SK-N-SH (cell line): ENCODE measurements at regions not wholly inside any gene's neighbourhood (a gene's known extent, or its start where the extent isn't known, plus 50 kb on each side); places are given as distances from the start of the nearest gene placed in this dataset.

ENCODE experiments used
- CTCF ChIA-PET: fragments of 300-600, 350-600 bp; formaldehyde crosslinking; extraction: SDS; loops from one replicate; lab custom pipeline; 2021; lab: Yijun Ruan, JAX
- POLR2A ChIA-PET: fragments of 350-600 bp; sonication (Branson Sonifier 250); formaldehyde crosslinking; extraction: SDS; loops from one replicate; lab custom pipeline; 2020; ENCODE audit warnings: antibody characterized with exemption, inconsistent platforms; lab: Yijun Ruan, JAX
- DNase-seq: peaks from one replicate; pipeline ENCODE4 v3.0.0; 2012
- H2AFZ ChIP-seq: fragments of 200-600 bp; sonication (generic); 2 replicates; pipeline ENCODE4 v1.8.1; 2016; ENCODE audit warnings: antibody characterized with exemption, mild to moderate bottlenecking, low read depth
- H3F3A ChIP-seq: fragments of 200-600 bp; sonication (generic); replicated peaks from 2 replicates; pipeline ENCODE3; 2016; ENCODE audit warnings: antibody characterized with exemption, mild to moderate bottlenecking; ENCODE audit not compliant: insufficient read depth
- H3K27ac ChIP-seq, 2 experiments: fragments of 200-500 bp in 1 of 2; fragments of 200-600 bp in 1 of 2; sonication (Bioruptor generic) in 1 of 2; sonication (generic), shearing (Covaris generic) in 1 of 2; 2 replicates each; pipeline versions ENCODE4 v1.5.1 to v1.6.1; 2014 to 2016; ENCODE audit warnings: low read depth in 2 of 2, inconsistent platforms in 1 of 2, low read length in 1 of 2, mild to moderate bottlenecking in 1 of 2, mixed read lengths in 1 of 2
- H3K27me3 ChIP-seq: fragments of 200-600 bp; sonication (generic), shearing (Covaris generic); 2 replicates; pipeline ENCODE4 v1.6.1; 2016; ENCODE audit warnings: mixed run types; ENCODE audit not compliant: insufficient read depth
- H3K36me3 ChIP-seq, 2 experiments: fragments of 200-500 bp in 1 of 2; fragments of 200-600 bp in 1 of 2; sonication (Bioruptor generic) in 1 of 2; sonication (generic) in 1 of 2; replicated peaks in 1 of 2; 2 replicates each; pipeline versions ENCODE3 to v1.5.1; 2014 to 2016; ENCODE audit warnings: low read length in 1 of 2, mild to moderate bottlenecking in 1 of 2; ENCODE audit not compliant: insufficient read depth in 2 of 2, control insufficient read depth in 1 of 2
- H3K4me1 ChIP-seq, 2 experiments: fragments of 200-500 bp in 1 of 2; fragments of 200-600 bp in 1 of 2; sonication (Bioruptor generic) in 1 of 2; sonication (generic), shearing (Covaris generic) in 1 of 2; 2 replicates each; pipeline versions ENCODE4 v1.5.1 to v1.6.1; 2014 to 2016; ENCODE audit warnings: low read depth in 1 of 2, low read length in 1 of 2, mixed run types in 1 of 2; ENCODE audit not compliant: insufficient read depth in 2 of 2, control insufficient read depth in 1 of 2
- H3K4me2 ChIP-seq: fragments of 200-600 bp; sonication (generic), shearing (Covaris generic); 2 replicates; pipeline ENCODE4 v1.6.1; 2017; ENCODE audit warnings: mixed run types
- H3K4me3 ChIP-seq, 2 experiments: fragments of 200-500 bp in 1 of 2; fragments of 200-600 bp in 1 of 2; sonication (Bioruptor generic) in 1 of 2; sonication (generic), shearing (Covaris generic) in 1 of 2; 2 replicates each; pipeline versions ENCODE4 v1.5.1 to v1.8.1; 2014 to 2016; ENCODE audit warnings: low read depth in 2 of 2, inconsistent platforms in 1 of 2, low read length in 1 of 2, mild to moderate bottlenecking in 1 of 2, mixed read lengths in 1 of 2, moderate library complexity in 1 of 2
- H3K79me2 ChIP-seq: fragments of 200-600 bp; sonication (generic); 2 replicates; pipeline ENCODE4 v1.8.1; 2017; ENCODE audit warnings: mild to moderate bottlenecking; ENCODE audit not compliant: insufficient read depth
- H3K9ac ChIP-seq: fragments of 200-600 bp; sonication (generic); 2 replicates; pipeline ENCODE4 v1.6.1; 2017; ENCODE audit warnings: mixed run types
- H3K9me2 ChIP-seq: fragments of 200-600 bp; sonication (generic); 2 replicates; pipeline ENCODE4 v1.6.1; 2017; ENCODE audit warnings: mixed run types
- H3K9me3 ChIP-seq: fragments of 200-600 bp; sonication (generic); 2 replicates; pipeline ENCODE4 v1.6.1; 2017; ENCODE audit warnings: mixed run types, mild to moderate bottlenecking, moderate library complexity
- H4K20me1 ChIP-seq: fragments of 200-600 bp; sonication (generic); 2 replicates; pipeline ENCODE4 v1.6.1; 2017; ENCODE audit warnings: mild to moderate bottlenecking, mixed run types; ENCODE audit not compliant: insufficient read depth
- EZH2phosphoT487 ChIP-seq: fragments of 200-600 bp; sonication (generic); IDR thresholded peaks from 2 replicates; pipeline ENCODE4 v1.6.1; 2017; ENCODE audit warnings: low read depth, mixed run types, mild to moderate bottlenecking, antibody characterized with exemption, moderate library complexity, borderline replicate concordance
- FOXM1 ChIP-seq: IDR thresholded peaks from 2 replicates; pipeline ENCODE4 v1.4.0; 2012; ENCODE audit warnings: low read depth, mild to moderate bottlenecking
- GABPA ChIP-seq: IDR thresholded peaks from 2 replicates; pipeline ENCODE4 v1.4.0; 2012; ENCODE audit warnings: low read depth, mild to moderate bottlenecking
- IRF3 ChIP-seq: fragments of 150-350 bp; IDR thresholded peaks from 2 replicates; pipeline ENCODE4 v1.6.1; 2016; ENCODE audit warnings: mild to moderate bottlenecking, low read depth, low read length
- MAX ChIP-seq: IDR thresholded peaks from 2 replicates; pipeline ENCODE4 v1.4.0; 2012; ENCODE audit warnings: low read depth
- NRF1 ChIP-seq: IDR thresholded peaks from 2 replicates; pipeline ENCODE4 v1.6.1; 2012; ENCODE audit warnings: low read depth, mild to moderate bottlenecking, low read length
- PBX3 ChIP-seq: IDR thresholded peaks from 2 replicates; pipeline ENCODE4; 2012
- RAD21 ChIP-seq: IDR thresholded peaks from 2 replicates; pipeline ENCODE4 v1.6.1; 2012; ENCODE audit warnings: mild to moderate bottlenecking, low read length
- RCOR1 ChIP-seq: fragments of 150-350 bp; IDR thresholded peaks from 2 replicates; pipeline ENCODE4 v1.6.1; 2017; ENCODE audit warnings: antibody characterized with exemption, low read length
- REST ChIP-seq: IDR thresholded peaks from 2 replicates; pipeline ENCODE4 v1.6.1; 2012; ENCODE audit warnings: mild to moderate bottlenecking, low read depth, low read length, moderate library complexity
- RFX5 ChIP-seq: IDR thresholded peaks from 2 replicates; pipeline ENCODE4 v1.6.1; 2012; ENCODE audit warnings: mild to moderate bottlenecking, improper control_type of control experiment, low read length
- RXRA ChIP-seq: IDR thresholded peaks from 2 replicates; pipeline ENCODE4 v1.4.0; 2012; ENCODE audit warnings: low read depth, mild to moderate bottlenecking, borderline replicate concordance
- SIN3A ChIP-seq: IDR thresholded peaks from 2 replicates; pipeline ENCODE4 v1.6.1; 2012; ENCODE audit warnings: low read depth, mild to moderate bottlenecking, low read length, moderate library complexity, borderline replicate concordance
- TEAD4 ChIP-seq: IDR thresholded peaks from 2 replicates; pipeline ENCODE4 v1.4.0; 2012; ENCODE audit warnings: mild to moderate bottlenecking, borderline replicate concordance; ENCODE audit not compliant: insufficient read depth
- USF1 ChIP-seq: IDR thresholded peaks from 2 replicates; pipeline ENCODE4 v1.4.0; 2012; ENCODE audit warnings: low read depth, borderline replicate concordance
- YY1 ChIP-seq: IDR thresholded peaks from 2 replicates; pipeline ENCODE4 v1.4.0; 2012; ENCODE audit warnings: low read depth, mild to moderate bottlenecking
- ZBTB33 ChIP-seq: IDR thresholded peaks from 2 replicates; pipeline ENCODE4 v1.4.0; 2012; ENCODE audit warnings: low read depth, borderline replicate concordance
- WGBS: methylation state at CpG from one replicate; pipeline ENCODE4 v1.1.6; 2017; ENCODE audit warnings: low lambda C conversion rate; 5-methylcytosine and 5-hydroxymethylcytosine counted together

- peaks cover 35 to 39% of the 10 kb centered on the region in 2 experiments for H3K4me1 ChIP-seq
- no peaks in the 10 kb centered on the region for H3K36me3 ChIP-seq
- no peak for DNase-seq
- no peak overlapping the region for H3K4me2 ChIP-seq
- peaks cover 41% of the 10 kb centered on the region for H3F3A ChIP-seq
- H3K9me2 ChIP-seq, result no peaks in the 10 kb centered on the region
- H3K4me3 ChIP-seq, result no peak overlapping the region
- H3K27me3 ChIP-seq, result no peaks in the 10 kb centered on the region
- H3K9ac ChIP-seq, result no peak overlapping the region
- 92% methylated on average over 3 of the region's 4 CpGs for WGBS
- TF ChIP-seq SIN3A, result no peak
- TF ChIP-seq IRF3, result no peak
- no peak for TF ChIP-seq RAD21
- TF ChIP-seq YY1, result no peak
- TF ChIP-seq FOXM1, result no peak
- no peak for TF ChIP-seq RXRA
- no peak for TF ChIP-seq TEAD4
- TF ChIP-seq GABPA, result no peak
- H2AFZ ChIP-seq, result no peak overlapping the region
- no peaks in the 10 kb centered on the region for H4K20me1 ChIP-seq
- ChIA-PET CTCF (no interaction called here), POLR2A (no interaction called here)
- no peaks in the 10 kb centered on the region for H3K79me2 ChIP-seq
- H3K27ac ChIP-seq, result no peak overlapping the region; a peak in 1 of 4 replicates
- no peaks in the 10 kb centered on the region for H3K9me3 ChIP-seq
Observed at GRCh38 chr14:49997991-49998390, 105.1 kb downstream of the ARF6 start.

GRCh38 chr14:49999146-49999761 lies 106.4 kb downstream of the ARF6 start:
- peak overlapping the region; percentile 73; the same call in 1 of the 2 replicates for H3K4me2 ChIP-seq
- peak overlapping the region; percentile 74 for H3K9ac ChIP-seq
- no peaks in the 10 kb centered on the region for H3K36me3 ChIP-seq
- no peak overlapping the region for H3K4me3 ChIP-seq
- 0 out of 2 replicates have a peak overlapping the region, but pooled peaks have one; percentile 27 for H2AFZ ChIP-seq
- 11% methylated on average over 5 of the region's 5 CpGs for WGBS
- peaks cover 45% of the 10 kb centered on the region in 2 experiments for H3K4me1 ChIP-seq
- peaks cover 43% of the 10 kb centered on the region for H3F3A ChIP-seq
- CTCF ChIA-PET, result interaction anchor here (1.0 to 1.1 kb wide), 3 partner anchors 10 to 147 kb away, joined by 3 to 5 read pairs (median 3); partner anchors contain the start of gene NEMF
- peak overlapping the region; percentile 87 to 96 for H3K27ac ChIP-seq
- H3K9me2 ChIP-seq, result no peaks in the 10 kb centered on the region
- H3K9me3 ChIP-seq, result no peaks in the 10 kb centered on the region
- POLR2A ChIA-PET, result no interaction called here
- peak; percentile 58 for DNase-seq
- no peaks in the 10 kb centered on the region for H3K79me2 ChIP-seq
- no peaks in the 10 kb centered on the region for H4K20me1 ChIP-seq
- no peaks in the 10 kb centered on the region for H3K27me3 ChIP-seq
- TF ChIP-seq RCOR1, result no peak
- TF ChIP-seq FOXM1, result no peak
- TF ChIP-seq PBX3, result 0 out of 2 replicates have a peak, but pooled peaks have one; percentile 3
- peak; percentile 38; the same call in 1 of the 2 replicates for TF ChIP-seq MAX
- TF ChIP-seq USF1, result no peak
- TF ChIP-seq REST, result no peak
- no peak for TF ChIP-seq ZBTB33
- TF ChIP-seq NRF1, result no peak
- no peak for TF ChIP-seq RFX5
- TF ChIP-seq EZH2phosphoT487, result no peak
- TF ChIP-seq RAD21, result no peak
